Calu3 (cell line): ENCODE measurements at regions not wholly inside any gene's neighbourhood (a gene's known extent, or its start where the extent isn't known, plus 50 kb on each side); places are given as distances from the start of the nearest gene placed in this dataset.

Experiments
- BruUV-seq: library from RNA; stranded (reverse); fragments of 400-500 nt; replicated peaks from 2 replicates; lab custom pipeline; 2021; lab: Mats Ljungman, UMichigan
- CTCF ChIA-PET: fragments of 300-600 bp; sonication (Branson Sonifier 250); formaldehyde crosslinking; loops from one replicate; lab custom pipeline; 2022; ENCODE audit warnings: antibody characterized with exemption; lab: Charles Lee
- DNase-seq: peaks from one replicate; pipeline ENCODE4 v3.0.0; 2022
- H3K27ac Mint-ChIP-seq: one replicate; pipeline ENCODE4 v1.8.0; 2022; ENCODE audit warnings: mixed read lengths; ENCODE audit not compliant: unreplicated experiment
- H3K27me3 Mint-ChIP-seq: one replicate; pipeline ENCODE4 v1.8.0; 2022; ENCODE audit warnings: mixed read lengths; ENCODE audit not compliant: unreplicated experiment
- H3K36me3 Mint-ChIP-seq: one replicate; pipeline ENCODE4 v1.8.0; 2022; ENCODE audit warnings: mild to moderate bottlenecking, moderate library complexity, mixed read lengths; ENCODE audit not compliant: insufficient read depth, unreplicated experiment
- H3K4me1 Mint-ChIP-seq: one replicate; pipeline ENCODE4 v1.8.0; 2022; ENCODE audit warnings: mild to moderate bottlenecking, low read depth, mixed read lengths; ENCODE audit not compliant: unreplicated experiment
- H3K4me3 Mint-ChIP-seq: one replicate; pipeline ENCODE4 v1.8.0; 2022; ENCODE audit warnings: mild to moderate bottlenecking, low read depth, moderate library complexity, mixed read lengths; ENCODE audit not compliant: unreplicated experiment
- H3K9me3 Mint-ChIP-seq: one replicate; pipeline ENCODE4 v1.8.0; 2022; ENCODE audit warnings: low read depth, mixed read lengths; ENCODE audit not compliant: unreplicated experiment
- intact Hi-C: fragments of 100-400 bp; cut with micrococcal nuclease; formaldehyde crosslinking; loops from one replicate; pipeline ENCODE4 v1.10.0; 2022; ENCODE audit not compliant: unreplicated experiment
- TF ChIP-seq, protein P1 (sequence below): fragments of 200-600 bp; IDR thresholded peaks from one replicate; pipeline ENCODE4 v1.8.0; 2022; ENCODE audit warnings: antibody characterized with exemption; ENCODE audit not compliant: unreplicated experiment

DNA sequence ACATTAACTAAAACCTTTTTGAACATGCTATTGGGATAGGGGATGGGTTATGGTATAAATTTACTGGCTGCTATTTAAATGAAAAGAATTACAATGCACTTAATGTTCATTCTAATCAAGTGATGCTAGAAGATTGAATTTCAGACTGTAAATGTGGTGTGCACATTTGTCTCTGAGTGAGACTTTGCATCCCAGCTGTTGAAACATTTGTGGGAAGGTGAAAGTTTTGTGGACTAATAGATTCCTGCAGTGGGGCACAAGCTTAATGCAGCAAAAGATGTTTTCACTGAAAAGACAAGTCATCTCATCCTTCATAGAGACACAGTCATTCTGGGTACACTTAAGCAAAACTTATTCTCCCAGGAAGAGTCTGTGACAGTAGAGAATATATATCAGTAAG is 323.6 kb downstream of the NFIB start:
- no peak overlapping the region for H3K27ac Mint-ChIP-seq
- no peaks in the 10 kb centered on the region for H3K36me3 Mint-ChIP-seq
- CTCF ChIA-PET: no interaction called here
- no peak overlapping the region for H3K4me3 Mint-ChIP-seq
- no peak for DNase-seq
- H3K27me3 Mint-ChIP-seq: no peaks in the 10 kb centered on the region
- no TSS peak for BruUV-seq
- intact Hi-C loops: no loop called here
- TF ChIP-seq, protein P1, sequence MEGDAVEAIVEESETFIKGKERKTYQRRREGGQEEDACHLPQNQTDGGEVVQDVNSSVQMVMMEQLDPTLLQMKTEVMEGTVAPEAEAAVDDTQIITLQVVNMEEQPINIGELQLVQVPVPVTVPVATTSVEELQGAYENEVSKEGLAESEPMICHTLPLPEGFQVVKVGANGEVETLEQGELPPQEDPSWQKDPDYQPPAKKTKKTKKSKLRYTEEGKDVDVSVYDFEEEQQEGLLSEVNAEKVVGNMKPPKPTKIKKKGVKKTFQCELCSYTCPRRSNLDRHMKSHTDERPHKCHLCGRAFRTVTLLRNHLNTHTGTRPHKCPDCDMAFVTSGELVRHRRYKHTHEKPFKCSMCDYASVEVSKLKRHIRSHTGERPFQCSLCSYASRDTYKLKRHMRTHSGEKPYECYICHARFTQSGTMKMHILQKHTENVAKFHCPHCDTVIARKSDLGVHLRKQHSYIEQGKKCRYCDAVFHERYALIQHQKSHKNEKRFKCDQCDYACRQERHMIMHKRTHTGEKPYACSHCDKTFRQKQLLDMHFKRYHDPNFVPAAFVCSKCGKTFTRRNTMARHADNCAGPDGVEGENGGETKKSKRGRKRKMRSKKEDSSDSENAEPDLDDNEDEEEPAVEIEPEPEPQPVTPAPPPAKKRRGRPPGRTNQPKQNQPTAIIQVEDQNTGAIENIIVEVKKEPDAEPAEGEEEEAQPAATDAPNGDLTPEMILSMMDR: no peak
- no peaks in the 10 kb centered on the region for H3K4me1 Mint-ChIP-seq
- peaks cover 6% of the 10 kb centered on the region for H3K9me3 Mint-ChIP-seq

DNA sequence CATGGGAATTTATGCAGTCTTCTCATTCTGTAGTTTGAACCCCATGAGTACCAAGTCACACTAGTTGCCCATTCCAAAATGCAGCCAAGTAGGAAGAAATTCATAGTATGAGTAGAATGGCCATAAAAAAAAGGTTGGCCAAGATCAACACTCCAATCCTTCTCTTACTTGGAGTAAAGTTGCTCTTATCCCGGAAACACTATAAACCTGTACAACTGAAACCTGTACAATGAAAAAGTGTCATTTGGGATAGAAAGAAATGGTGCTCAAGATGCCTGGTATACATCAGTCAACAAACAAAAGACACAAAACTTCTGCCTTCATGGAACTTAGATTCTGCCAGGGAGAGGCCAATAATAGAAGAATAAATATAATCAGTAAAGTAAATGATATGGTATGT is 325.0 kb downstream of the NFIB start:
- peaks cover 6% of the 10 kb centered on the region for H3K9me3 Mint-ChIP-seq
- peaks cover under 1% of the 10 kb centered on the region for H3K4me1 Mint-ChIP-seq
- H3K4me3 Mint-ChIP-seq: no peak overlapping the region
- DNase-seq: no peak
- TF ChIP-seq, protein P1: no peak
- no TSS peak for BruUV-seq
- no peak overlapping the region for H3K27ac Mint-ChIP-seq
- no peaks in the 10 kb centered on the region for H3K27me3 Mint-ChIP-seq
- CTCF ChIA-PET: interaction anchor here (0.6 kb wide), 1 partner anchor 32 kb away, joined by 3 read pairs; no protein-coding TSS in a partner anchor
- H3K36me3 Mint-ChIP-seq: no peaks in the 10 kb centered on the region
- intact Hi-C loops: no loop called here

DNA sequence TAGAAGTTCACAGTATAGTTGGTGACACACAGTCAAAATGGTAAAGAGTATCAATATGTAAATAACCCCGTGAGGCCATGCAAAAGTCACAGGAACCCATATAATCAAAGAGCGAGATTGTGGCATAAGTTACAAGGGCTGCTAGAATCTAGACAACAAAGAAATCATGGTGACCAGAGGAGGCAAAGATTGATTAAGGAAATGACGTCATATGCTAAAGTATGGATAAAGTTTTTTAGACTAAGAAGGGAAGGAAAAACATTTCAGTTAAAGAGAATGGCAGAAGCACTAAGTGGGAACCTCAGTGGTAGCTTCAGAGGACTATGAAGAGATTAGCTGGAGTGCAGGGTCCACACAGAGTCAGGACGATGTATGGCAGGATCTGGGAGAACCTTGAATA is 330.3 kb downstream of the NFIB start:
- peaks cover 22% of the 10 kb centered on the region for H3K4me1 Mint-ChIP-seq
- intact Hi-C loops: no loop called here
- H3K27ac Mint-ChIP-seq: peak overlapping the region; percentile 19
- TF ChIP-seq, protein P1: no peak
- no peaks in the 10 kb centered on the region for H3K27me3 Mint-ChIP-seq
- H3K36me3 Mint-ChIP-seq: no peaks in the 10 kb centered on the region
- no peak overlapping the region for H3K4me3 Mint-ChIP-seq
- DNase-seq: no peak
- BruUV-seq: no TSS peak
- CTCF ChIA-PET: interaction anchor here (0.8 kb wide), 1 partner anchor 45 kb away, joined by 3 read pairs; no protein-coding TSS in a partner anchor
- peaks cover 6% of the 10 kb centered on the region for H3K9me3 Mint-ChIP-seq

- Mint-ChIP-seq H3K36me3 (no peaks in the 10 kb centered on the region), H3K9me3 (no peaks in the 10 kb centered on the region), H3K27me3 (no peaks in the 10 kb centered on the region), H3K4me1 (peaks cover 22% of the 10 kb centered on the region), H3K4me3 (no peak overlapping the region), H3K27ac (peak overlapping the region; percentile 84)
- TF ChIP-seq, protein P1: no peak
- BruUV-seq: no TSS peak
- intact Hi-C loops: no loop called here
- CTCF ChIA-PET: interaction anchor here (0.8 kb wide), 1 partner anchor 20 kb away, joined by 3 read pairs; no protein-coding TSS in a partner anchor
- no peak for DNase-seq
These were observed 334.0 kb downstream of the NFIB start for GRCh38 chr9:13979941-13980318.
